Gastroesophageal sphincter (tissue), 3 donors: ENCODE measurements at regions not wholly inside any gene's neighbourhood (a gene's known extent, or its start where the extent isn't known, plus 50 kb on each side); places are given as distances from the start of the nearest gene placed in this dataset.

Experiments used
- EP300 ChIP-seq: sonication (generic); formaldehyde crosslinking; IDR thresholded peaks from one replicate; pipeline ENCODE4 v1.6.1; 2017; ENCODE audit warnings: antibody characterized with exemption, mild to moderate bottlenecking
- POLR2A ChIP-seq, 2 donors: fragments of 450-650 bp; IDR thresholded peaks; one replicate each; pipeline ENCODE4 v1.6.1; 2017; ENCODE audit warnings: antibody characterized with exemption in 2 of 2, mild to moderate bottlenecking in 2 of 2, moderate library complexity in 1 of 2
- TF ChIP-seq, protein P1 (sequence below), 4 experiments: fragments of 200-600 bp in 2 of 4; fragments of 450-650 bp in 2 of 4; sonication (generic) in 1 of 4; IDR thresholded peaks; one replicate each; pipeline ENCODE4 v1.5.1; 2017 to 2019; ENCODE audit warnings: antibody characterized with exemption in 4 of 4, mild to moderate bottlenecking in 2 of 4, moderate library complexity in 2 of 4

DNA sequence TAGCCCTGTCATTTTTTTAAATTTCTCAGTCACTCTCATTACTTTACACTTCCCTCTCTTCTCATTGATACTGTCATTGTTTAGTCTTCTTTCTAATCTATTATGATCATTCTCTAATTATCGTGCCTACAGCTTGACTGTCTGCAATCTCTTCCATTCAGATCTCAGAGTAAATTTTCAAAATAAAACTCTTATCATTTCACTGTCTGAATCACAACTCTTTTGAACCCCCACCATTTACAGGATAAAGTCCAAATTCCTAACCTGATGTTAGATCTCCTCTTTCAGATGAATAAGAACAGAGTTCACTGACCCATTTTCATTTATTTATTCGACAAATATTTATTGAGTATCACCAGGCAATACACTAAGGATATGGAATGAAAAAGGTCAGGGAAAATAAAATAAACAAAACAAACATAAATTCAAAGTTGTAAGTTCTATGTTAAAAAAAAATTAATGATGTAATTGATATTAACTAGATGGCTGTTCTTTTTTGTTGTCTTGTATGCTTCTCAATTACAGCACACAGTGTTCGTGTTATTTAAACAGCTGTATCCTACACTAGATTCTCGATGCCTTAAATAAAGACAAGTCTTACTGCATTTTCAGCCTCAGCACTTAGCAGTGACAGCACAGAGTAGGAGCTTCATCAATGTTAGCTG lies 631.0 kb downstream of the IRS1 start:
- TF ChIP-seq, protein P1, sequence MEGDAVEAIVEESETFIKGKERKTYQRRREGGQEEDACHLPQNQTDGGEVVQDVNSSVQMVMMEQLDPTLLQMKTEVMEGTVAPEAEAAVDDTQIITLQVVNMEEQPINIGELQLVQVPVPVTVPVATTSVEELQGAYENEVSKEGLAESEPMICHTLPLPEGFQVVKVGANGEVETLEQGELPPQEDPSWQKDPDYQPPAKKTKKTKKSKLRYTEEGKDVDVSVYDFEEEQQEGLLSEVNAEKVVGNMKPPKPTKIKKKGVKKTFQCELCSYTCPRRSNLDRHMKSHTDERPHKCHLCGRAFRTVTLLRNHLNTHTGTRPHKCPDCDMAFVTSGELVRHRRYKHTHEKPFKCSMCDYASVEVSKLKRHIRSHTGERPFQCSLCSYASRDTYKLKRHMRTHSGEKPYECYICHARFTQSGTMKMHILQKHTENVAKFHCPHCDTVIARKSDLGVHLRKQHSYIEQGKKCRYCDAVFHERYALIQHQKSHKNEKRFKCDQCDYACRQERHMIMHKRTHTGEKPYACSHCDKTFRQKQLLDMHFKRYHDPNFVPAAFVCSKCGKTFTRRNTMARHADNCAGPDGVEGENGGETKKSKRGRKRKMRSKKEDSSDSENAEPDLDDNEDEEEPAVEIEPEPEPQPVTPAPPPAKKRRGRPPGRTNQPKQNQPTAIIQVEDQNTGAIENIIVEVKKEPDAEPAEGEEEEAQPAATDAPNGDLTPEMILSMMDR (IDR thresholded peaks at IDR 0.05), result no peak
- no peak for TF ChIP-seq POLR2A (IDR thresholded peaks at IDR 0.05)
- TF ChIP-seq EP300, result no peak
